ENCODE measurements at regions not wholly inside any gene's neighbourhood (a gene's known extent, or its start where the extent isn't known, plus 50 kb on each side); places are given as distances from the start of the nearest gene placed in this dataset.
"Not testable (repeated sequence)": the region's sequence is repeated elsewhere in the genome, so short reads cannot be mapped to it uniquely, and the experiment has no call there.

DNA sequence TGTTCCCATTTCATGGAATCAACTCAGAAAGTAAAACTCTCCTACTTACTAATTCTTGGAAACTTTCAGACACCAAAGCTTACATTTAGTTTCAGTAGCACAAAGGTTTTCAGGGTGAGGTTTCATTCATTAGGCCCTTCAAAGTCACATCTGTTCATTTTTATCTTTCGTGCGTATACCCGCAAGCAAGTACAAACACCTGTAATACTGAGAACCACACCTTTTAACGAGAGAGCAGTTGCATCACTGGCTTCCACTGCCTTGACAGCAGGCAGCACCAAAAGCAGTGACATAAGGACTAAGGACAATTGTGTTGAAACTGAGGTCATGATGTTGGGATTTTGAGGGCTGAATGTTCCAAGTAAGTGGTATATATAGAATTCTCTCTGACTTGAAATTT is 60.5 kb downstream of the GOLGA6L22 start:
- not testable (repeated sequence) for H3K27ac Mint-ChIP-seq, H3K27me3 Mint-ChIP-seq, H3K4me1 Mint-ChIP-seq, ATAC-seq, H3K4me3 Mint-ChIP-seq, H3K36me3 Mint-ChIP-seq, H3K9me3 Mint-ChIP-seq

DNA sequence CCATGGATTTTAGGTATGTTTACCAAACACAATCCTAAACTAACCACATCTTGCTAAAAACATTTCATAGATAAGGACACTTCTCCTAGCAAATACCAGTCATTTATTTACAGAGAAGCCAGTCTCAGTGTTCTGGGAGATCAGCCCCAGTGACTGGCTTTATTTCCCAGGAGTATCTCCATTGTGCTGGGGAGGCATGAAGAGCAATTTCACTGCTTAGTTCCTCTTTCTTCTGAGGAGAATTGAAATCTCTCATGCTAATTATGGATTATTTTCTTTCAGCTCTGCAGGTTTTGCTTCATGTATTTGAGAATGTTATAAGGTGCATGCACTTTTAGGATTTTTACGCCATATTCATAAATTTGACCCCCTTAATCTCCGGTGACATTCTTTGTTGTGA is 67.8 kb downstream of the GOLGA6L22 start:
- not testable (repeated sequence) for H3K9me3 Mint-ChIP-seq, H3K27ac Mint-ChIP-seq, ATAC-seq, H3K4me3 Mint-ChIP-seq, H3K36me3 Mint-ChIP-seq, H3K27me3 Mint-ChIP-seq, H3K4me1 Mint-ChIP-seq

DNA sequence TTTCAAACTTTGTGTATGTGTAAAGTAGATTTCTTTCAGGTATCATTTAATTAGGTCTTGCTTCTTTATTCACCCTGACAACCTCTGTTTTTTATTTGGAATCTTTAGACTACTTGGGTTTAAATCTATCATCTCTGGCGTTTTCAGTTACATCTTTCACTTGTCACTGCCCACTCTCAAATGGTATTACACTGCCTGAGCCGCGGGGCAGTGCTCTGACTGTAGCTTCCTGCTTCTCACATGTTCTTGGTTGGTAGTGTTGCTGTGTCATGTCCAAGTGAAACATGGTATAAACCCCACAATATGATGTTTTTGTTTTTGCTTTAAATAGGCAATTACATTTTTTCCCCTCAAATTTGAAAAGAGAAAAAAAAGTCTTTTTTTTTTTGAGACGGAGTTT is 68.3 kb downstream of the GOLGA6L22 start:
- not testable (repeated sequence) for H3K4me3 Mint-ChIP-seq, H3K9me3 Mint-ChIP-seq, H3K4me1 Mint-ChIP-seq, H3K27ac Mint-ChIP-seq, H3K36me3 Mint-ChIP-seq, H3K27me3 Mint-ChIP-seq
- peak; percentile 67 for ATAC-seq

DNA sequence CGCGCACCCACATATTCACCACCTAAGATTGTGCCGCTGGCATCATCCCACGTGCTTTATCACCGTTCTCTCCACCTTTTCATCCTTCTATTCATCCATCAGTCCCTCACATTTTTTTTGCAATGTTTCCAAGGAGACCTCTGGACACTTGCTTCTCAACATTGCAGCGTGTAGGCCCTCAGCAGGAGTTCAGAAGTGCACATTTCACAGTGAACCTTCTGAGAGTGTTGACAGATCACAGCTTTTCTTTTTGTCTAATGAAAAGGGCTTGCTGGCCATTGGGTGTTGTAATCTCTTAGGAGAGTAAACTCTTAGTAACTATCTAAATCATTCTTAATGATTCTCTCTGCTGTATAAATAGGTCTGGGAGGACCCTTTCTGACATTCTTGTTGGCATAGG is 70.5 kb downstream of the GOLGA6L22 start:
- H3K4me1 Mint-ChIP-seq, H3K27me3 Mint-ChIP-seq, H3K36me3 Mint-ChIP-seq, H3K9me3 Mint-ChIP-seq, ATAC-seq, H3K4me3 Mint-ChIP-seq, H3K27ac Mint-ChIP-seq: not testable (repeated sequence)

DNA sequence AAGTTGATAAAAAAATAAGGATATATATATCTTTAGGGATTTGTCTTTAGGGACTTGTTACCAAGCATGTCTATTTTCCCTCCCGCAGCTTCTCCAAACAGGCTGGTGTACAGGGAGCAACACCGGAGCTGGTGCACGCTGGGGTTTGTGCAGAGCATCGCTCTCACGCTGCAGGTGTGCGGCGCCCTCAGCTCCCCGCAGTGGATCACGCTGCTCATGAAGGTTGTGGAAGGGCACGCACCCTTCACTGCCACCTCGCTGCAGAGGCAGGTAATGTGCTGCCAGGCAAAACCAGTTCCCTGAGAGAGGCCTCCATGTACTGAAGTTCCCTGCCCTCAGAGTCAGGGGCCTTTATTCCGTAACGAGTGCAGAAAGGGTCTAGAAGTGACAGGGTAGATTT is 101.0 kb downstream of the GOLGA6L22 start:
- not testable (repeated sequence) for H3K27ac Mint-ChIP-seq, H3K27me3 Mint-ChIP-seq, H3K36me3 Mint-ChIP-seq, ATAC-seq, H3K4me1 Mint-ChIP-seq, H3K4me3 Mint-ChIP-seq, H3K9me3 Mint-ChIP-seq

DNA sequence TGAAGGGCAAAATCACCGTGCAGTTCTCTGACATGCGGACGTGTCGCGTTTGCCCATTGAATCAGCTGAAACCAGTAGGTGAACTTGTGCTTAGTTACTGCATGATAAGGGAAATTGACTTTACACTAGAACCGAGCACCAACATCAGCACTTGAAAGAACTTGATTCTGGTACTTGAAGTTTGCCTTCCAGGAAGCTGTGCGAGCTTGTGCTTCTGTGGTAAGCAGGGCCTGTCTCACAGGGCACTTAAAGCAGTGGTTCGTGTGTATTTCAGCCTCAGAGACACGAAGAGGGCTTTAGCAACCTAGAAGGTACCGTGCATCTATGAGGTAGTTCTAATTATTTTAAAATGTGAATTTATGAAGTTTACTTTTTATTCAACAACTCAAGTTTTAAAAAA is 103.0 kb downstream of the GOLGA6L22 start:
- H3K27ac Mint-ChIP-seq, H3K4me3 Mint-ChIP-seq, H3K4me1 Mint-ChIP-seq, H3K9me3 Mint-ChIP-seq, H3K27me3 Mint-ChIP-seq, H3K36me3 Mint-ChIP-seq, ATAC-seq: not testable (repeated sequence)

DNA sequence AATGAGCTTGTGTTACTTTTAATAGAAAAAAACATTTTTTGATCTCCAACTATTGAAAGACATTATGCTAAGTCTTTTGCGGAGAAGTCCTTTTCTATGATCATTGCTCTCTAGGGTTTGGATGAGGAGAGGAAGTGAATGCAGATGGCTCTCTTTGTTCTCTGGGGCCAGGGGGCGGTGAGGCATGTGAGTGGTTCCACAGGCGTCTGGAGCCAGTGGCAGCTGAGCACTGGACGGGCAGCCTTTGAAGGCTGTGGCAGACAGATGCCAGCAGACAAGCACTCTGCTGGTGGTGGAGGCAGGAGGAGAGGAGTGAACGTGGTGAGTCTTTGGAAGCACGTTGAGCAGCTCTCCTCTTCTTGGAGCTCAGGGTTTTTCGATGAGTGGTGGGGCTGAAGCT is 107.8 kb downstream of the GOLGA6L22 start:
- H3K27me3 Mint-ChIP-seq, H3K9me3 Mint-ChIP-seq, H3K36me3 Mint-ChIP-seq, ATAC-seq, H3K27ac Mint-ChIP-seq, H3K4me1 Mint-ChIP-seq, H3K4me3 Mint-ChIP-seq: not testable (repeated sequence)

DNA sequence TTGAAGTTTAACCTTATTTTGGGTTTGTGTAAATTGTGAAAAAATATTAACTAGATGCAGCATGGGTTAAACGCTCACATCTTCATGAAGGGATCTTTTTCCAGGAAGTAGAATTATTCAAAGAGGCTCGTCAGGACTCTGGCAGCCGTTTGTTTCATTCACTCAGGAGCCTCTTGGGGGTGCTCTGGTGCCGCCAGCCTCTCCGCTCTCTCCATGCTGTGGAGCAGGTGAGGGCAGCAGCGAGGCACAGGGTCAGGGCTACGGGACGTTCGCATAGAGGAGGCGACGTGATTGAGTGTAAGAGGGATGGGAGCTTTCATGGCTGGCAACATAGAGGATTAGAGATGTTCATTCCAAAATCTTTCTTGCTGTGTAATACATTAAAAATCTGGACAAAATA is 110.8 kb downstream of the GOLGA6L22 start:
- not testable (repeated sequence) for H3K4me3 Mint-ChIP-seq, H3K27ac Mint-ChIP-seq, H3K4me1 Mint-ChIP-seq, H3K9me3 Mint-ChIP-seq, ATAC-seq, H3K27me3 Mint-ChIP-seq
- H3K36me3 Mint-ChIP-seq = peaks cover 11% of the 10 kb centered on the region

DNA sequence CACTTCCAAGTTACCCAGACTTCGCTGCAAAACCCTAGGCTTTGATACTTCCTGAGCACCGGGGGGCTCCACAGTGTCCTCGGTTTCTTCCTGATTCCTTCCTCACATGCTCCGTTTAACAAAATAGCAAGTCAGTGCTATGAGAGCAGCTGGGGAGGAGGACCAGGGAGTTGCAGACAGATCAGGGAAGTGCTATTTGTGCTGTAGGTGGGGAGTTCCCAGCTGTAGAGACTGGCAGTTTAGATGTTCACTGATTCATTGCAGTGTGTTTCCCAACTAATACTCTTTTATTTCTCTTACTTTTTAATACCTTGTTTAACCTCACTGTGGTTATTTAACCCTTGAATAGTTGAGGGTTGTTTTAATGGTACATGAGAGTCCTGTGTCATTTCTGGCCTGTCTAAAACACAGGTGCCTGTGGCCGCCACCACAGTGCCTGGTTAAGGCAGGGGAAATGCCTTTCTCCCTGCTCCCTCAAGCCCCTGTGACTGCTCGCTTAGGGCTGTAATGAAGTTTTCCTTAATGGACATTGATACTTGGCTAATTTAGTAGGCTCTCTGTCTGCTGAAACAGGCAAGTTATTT is 113.5 kb downstream of the GOLGA6L22 start:
- ATAC-seq = peak; percentile 51
- H3K27me3 Mint-ChIP-seq, H3K4me3 Mint-ChIP-seq, H3K27ac Mint-ChIP-seq, H3K4me1 Mint-ChIP-seq, H3K9me3 Mint-ChIP-seq: not testable (repeated sequence)
- peaks cover 11% of the 10 kb centered on the region for H3K36me3 Mint-ChIP-seq

DNA sequence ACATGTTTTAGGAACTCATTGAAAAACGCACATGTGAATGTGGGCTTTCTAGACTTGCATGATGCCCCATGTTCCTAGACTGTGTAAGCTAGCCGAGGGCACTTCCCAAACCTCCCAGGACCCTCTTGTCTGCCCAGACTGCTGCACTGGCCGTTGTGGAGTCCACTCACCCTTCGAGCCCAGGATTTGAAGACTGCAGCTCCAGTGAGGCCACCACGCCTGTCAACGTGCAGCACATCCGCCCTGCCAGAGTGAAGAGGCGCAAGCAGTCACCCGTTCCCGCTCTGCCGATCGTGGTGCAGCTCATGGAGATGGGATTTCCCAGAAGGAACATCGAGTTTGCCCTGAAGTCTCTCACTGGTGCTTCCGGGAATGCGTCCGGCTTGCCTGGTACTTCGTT is 114.1 kb downstream of the GOLGA6L22 start:
- not testable (repeated sequence) for H3K27ac Mint-ChIP-seq, H3K9me3 Mint-ChIP-seq

DNA sequence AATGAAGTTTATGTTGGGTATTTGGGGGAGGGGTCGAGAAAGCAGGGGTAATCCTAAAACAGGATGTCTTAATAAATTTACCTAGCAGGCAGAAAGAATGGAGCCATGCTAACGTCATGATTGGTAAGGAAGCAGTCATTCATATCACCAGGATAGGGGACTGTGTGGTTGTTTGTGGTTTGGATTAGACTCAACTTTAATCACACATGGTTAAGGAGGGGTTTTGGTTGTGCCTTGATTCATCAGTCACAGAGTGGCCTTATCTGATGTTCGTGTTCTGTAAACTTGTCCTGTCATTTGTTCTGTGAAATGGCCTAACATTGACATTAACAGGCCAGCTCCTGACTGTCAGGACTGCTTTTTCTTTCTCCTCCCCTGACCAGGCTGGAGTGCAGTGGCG is 119.1 kb downstream of the GOLGA6L22 start:
- H3K4me1 Mint-ChIP-seq, H3K9me3 Mint-ChIP-seq, ATAC-seq, H3K4me3 Mint-ChIP-seq, H3K27ac Mint-ChIP-seq, H3K27me3 Mint-ChIP-seq: not testable (repeated sequence)
- peaks cover 12% of the 10 kb centered on the region for H3K36me3 Mint-ChIP-seq

More for the DNA sequence above, 114.1 kb downstream of the GOLGA6L22 start:
- H3K4me1 Mint-ChIP-seq, H3K4me3 Mint-ChIP-seq, H3K27me3 Mint-ChIP-seq, ATAC-seq: not testable (repeated sequence)
- peaks cover 11% of the 10 kb centered on the region for H3K36me3 Mint-ChIP-seq

DNA sequence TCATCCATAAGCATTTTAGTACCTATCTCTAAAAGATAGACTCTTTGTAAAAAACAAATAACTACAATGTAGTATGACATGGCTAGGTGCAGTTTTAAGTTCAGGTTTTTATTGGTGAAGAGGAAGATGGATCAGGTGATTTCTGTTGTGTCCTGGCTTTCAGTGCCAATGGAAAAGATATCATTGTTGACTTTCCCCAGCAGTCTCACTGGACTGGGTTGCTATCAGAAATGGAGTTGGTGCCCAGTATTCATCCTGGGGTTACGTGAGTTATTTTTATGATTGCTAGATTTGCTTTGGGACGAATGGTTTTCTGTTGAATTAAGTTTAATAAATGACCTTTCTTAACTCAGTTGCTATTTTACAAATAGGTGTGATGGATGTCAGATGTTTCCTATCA is 120.5 kb downstream of the GOLGA6L22 start:
- H3K4me3 Mint-ChIP-seq, H3K27me3 Mint-ChIP-seq, H3K4me1 Mint-ChIP-seq, ATAC-seq, H3K9me3 Mint-ChIP-seq, H3K36me3 Mint-ChIP-seq, H3K27ac Mint-ChIP-seq: not testable (repeated sequence)

DNA sequence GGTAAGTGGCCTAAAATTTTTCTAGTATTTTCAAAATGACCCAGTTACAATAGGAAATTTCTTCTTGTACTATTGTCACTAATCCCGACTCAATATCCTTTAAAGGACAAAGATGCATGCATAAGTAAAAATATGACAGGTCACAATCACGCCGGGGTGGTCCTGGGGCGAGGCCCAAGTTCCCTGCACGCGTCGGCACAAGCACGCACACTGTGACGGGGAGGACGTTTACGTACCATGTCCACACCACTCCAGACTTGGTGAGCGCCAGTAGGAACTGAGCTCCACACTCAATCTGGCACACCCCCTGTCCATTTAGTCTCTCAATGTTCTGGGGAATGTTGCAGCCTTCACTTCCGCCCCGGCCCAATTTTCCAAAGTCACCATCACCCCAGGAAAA is 128.7 kb downstream of the GOLGA6L22 start:
- not testable (repeated sequence) for H3K27me3 Mint-ChIP-seq, H3K4me3 Mint-ChIP-seq, ATAC-seq, H3K4me1 Mint-ChIP-seq, H3K27ac Mint-ChIP-seq, H3K9me3 Mint-ChIP-seq
- peaks cover 16% of the 10 kb centered on the region for H3K36me3 Mint-ChIP-seq

DNA sequence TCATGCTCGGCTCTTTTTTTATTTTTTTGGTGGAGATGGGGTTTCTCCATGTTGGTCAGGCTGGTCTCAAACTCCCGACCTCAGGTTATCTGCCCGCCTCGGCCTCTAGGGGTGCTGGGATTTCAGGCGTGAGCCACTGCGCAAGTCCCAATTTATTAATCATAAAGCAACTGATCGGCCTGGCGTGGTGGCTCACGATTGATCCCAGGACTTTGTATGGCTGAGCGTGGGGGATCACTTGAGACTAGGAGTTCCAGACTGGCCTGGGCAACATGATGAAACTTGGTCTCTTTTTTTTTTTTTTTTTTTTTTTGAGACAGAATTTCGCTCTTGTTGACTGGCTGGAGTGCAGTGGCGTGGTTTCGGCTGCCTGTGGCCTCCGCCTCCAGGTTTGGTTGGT is 139.8 kb downstream of the GOLGA6L22 start:
- H3K4me3 Mint-ChIP-seq, H3K27ac Mint-ChIP-seq, H3K9me3 Mint-ChIP-seq, ATAC-seq, H3K4me1 Mint-ChIP-seq, H3K36me3 Mint-ChIP-seq, H3K27me3 Mint-ChIP-seq: not testable (repeated sequence)

DNA sequence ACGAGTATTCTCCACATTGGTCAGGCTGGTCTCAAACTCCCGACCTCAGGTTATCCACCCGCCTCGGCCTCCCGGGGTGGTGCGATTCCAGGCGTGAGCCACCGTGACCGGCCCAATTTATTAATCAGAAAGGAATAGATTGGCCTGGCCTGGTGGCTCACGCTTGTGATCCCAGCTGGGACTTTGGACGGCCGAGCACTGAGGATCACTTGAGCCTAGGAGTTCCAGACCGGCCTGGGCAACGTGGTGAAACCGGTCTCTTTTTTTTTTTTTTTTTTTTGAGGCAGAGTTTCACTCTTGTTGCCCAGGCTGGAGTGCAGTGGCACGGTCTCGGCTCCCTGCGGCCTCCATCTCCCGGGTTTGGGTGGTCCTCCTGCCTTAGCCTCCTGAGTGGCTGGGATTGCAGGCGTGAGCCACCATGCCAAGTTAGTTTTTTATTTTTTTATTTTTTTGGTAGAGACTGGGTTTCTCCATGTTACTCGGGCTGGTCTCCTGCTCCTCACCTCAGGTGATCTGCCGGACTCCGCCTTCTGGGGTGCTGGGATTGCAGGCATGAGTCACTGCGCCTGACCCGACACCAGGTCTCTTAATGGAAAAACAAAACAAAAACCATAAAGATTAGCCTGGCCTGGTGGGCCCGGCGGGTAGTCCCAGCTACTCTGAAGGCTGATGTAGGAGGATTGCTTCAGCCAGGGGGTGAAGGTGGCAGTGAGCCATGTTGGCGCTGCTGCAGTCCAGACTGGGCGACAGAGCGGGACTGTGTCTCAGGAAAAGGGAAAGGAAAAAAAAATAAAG is 141.0 kb downstream of the GOLGA6L22 start:
- not testable (repeated sequence) for H3K36me3 Mint-ChIP-seq, H3K27ac Mint-ChIP-seq, H3K9me3 Mint-ChIP-seq, H3K27me3 Mint-ChIP-seq, ATAC-seq, H3K4me3 Mint-ChIP-seq, H3K4me1 Mint-ChIP-seq

DNA sequence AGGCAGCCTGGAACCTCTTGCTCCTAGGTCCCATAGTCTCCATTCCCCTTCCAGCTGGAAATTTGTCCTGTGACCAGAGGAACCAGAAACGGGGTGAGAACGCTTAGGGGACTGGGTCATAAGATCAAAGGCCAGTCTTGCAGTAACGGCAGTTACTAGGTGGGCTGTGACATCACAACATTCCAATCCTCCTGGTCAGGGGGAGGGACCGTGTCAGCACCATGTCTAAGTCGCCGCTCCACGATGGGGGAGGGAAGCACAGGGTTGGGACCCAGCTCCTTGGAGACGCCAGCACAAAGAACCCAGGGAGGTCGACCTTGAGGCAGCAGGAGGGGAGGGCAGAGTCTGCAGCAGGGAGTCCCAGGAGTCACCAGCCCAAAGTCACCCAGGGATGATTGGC is 158.3 kb downstream of the GOLGA6L22 start:
- not testable (repeated sequence) for H3K27ac Mint-ChIP-seq, H3K36me3 Mint-ChIP-seq, H3K4me3 Mint-ChIP-seq, H3K9me3 Mint-ChIP-seq, ATAC-seq, H3K4me1 Mint-ChIP-seq
- peaks cover 11% of the 10 kb centered on the region for H3K27me3 Mint-ChIP-seq

DNA sequence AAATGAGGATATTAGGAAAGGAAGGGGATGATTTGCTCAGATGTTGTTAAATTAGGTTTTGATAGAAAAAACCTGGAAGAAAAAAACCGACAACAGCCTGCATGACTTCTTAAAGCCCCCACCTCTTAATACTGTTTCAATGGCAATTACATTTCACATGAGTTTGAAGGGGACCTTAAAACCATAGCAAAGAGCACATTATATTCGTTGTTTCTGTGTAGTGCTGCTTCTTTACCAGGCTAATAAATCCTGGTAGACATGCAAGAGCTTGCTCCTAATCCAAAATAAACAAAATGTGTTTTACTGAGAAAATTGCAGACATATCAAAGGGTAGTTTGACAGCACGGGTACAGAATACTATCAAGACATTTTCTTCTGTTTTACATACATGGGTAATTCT is 154.7 kb upstream of the NIPA1 start:
- H3K4me3 Mint-ChIP-seq, H3K27me3 Mint-ChIP-seq, H3K36me3 Mint-ChIP-seq, H3K4me1 Mint-ChIP-seq, ATAC-seq, H3K27ac Mint-ChIP-seq, H3K9me3 Mint-ChIP-seq: not testable (repeated sequence)
